ENCODE measurements at regions not wholly inside any gene's neighbourhood (a gene's known extent, or its start where the extent isn't known, plus 50 kb on each side); places are given as distances from the start of the nearest gene placed in this dataset.

DNA sequence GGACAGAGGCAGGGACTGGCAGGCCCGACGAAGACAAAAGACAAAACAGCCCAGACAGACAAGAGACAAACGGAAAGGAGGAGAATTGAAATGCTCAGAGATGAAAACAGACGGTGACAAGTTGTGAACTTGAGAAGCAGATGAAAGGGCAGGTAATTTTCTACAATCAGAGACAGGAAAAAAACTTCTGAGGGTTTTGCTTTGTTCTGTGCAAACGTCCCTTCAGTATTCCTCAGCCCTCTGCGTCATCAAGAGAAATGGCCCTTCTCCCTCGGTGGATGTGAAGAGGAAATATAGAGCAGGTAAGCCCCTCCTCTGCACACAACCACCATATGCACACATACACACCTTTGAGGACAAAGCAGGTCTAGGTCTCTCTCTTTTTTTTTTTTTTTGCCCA lies 206.6 kb downstream of the UACA start:
- no peaks in the 10 kb centered on the region for H3K36me3 ChIP-seq (ENCODE audit: control insufficient read depth in 2 of 2, insufficient read depth in 2 of 2, low read length in 2 of 2)
- peaks cover 0 to 3% of the 10 kb centered on the region in 2 donors for H3K27me3 ChIP-seq (ENCODE audit: control insufficient read depth in 2 of 2, insufficient read depth in 2 of 2, low read length in 2 of 2)
- H3K9me3 ChIP-seq (ENCODE audit: control insufficient read depth in 2 of 2, low read length in 2 of 2) = no peaks in the 10 kb centered on the region

DNA sequence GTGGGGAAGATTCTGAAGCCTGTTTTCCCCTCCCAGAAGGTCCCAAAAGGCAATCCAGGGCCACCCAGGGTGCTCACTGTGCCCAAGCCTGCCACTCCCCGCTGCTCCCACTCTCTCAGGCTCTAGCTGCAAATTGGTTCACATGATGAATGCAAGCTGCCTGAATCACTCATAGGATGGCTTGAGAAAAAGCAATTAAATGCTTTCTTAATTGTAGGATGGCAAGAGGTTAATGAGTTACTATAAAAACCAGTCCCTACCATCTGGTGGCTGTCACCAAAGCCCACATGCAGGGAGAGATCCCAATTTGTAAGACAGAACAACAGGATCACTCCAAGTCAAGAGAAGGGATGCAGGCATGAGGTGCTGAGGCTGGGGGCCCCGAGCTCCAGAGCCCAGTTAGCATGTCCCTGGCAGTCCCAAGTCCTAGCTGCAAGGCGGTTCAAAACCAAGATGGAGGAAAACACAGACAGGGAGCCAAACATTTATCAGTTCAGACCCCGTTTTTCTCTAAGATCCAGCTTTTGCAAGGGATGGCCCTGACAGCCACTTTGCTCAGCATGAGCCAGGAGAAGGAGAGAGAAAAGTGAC lies 207.1 kb downstream of the UACA start:
- Histone ChIP-seq H3K9me3 (ENCODE audit: control insufficient read depth in 2 of 2, low read length in 2 of 2) (no peaks in the 10 kb centered on the region), H3K4me3 (ENCODE audit: low read length in 2 of 2) (no peak overlapping the region), H3K9ac (ENCODE audit: low read depth in 1 of 2, low read length in 2 of 2) (no peak overlapping the region), H3K27me3 (ENCODE audit: control insufficient read depth in 2 of 2, insufficient read depth in 2 of 2, low read length in 2 of 2) (peaks cover 0 to 3% of the 10 kb centered on the region in 2 donors), H3K27ac (ENCODE audit: low read depth in 2 of 2, low read length in 2 of 2) (no peak overlapping the region), H3K4me1 (ENCODE audit: control insufficient read depth in 2 of 2, insufficient read depth in 2 of 2, low read length in 2 of 2) (peaks cover 0 to 8% of the 10 kb centered on the region in 2 donors), H3K36me3 (ENCODE audit: control insufficient read depth in 2 of 2, insufficient read depth in 2 of 2, low read length in 2 of 2) (no peaks in the 10 kb centered on the region)

More for the DNA sequence above, 206.6 kb downstream of the UACA start:
- peaks cover 0 to 8% of the 10 kb centered on the region in 2 donors for H3K4me1 ChIP-seq (ENCODE audit: control insufficient read depth in 2 of 2, insufficient read depth in 2 of 2, low read length in 2 of 2)
- no peak overlapping the region for H3K27ac ChIP-seq (ENCODE audit: low read depth in 2 of 2, low read length in 2 of 2)
- no peak overlapping the region for H3K9ac ChIP-seq (ENCODE audit: low read depth in 1 of 2, low read length in 2 of 2)
- H3K4me3 ChIP-seq (ENCODE audit: low read length in 2 of 2) = no peak overlapping the region

DNA sequence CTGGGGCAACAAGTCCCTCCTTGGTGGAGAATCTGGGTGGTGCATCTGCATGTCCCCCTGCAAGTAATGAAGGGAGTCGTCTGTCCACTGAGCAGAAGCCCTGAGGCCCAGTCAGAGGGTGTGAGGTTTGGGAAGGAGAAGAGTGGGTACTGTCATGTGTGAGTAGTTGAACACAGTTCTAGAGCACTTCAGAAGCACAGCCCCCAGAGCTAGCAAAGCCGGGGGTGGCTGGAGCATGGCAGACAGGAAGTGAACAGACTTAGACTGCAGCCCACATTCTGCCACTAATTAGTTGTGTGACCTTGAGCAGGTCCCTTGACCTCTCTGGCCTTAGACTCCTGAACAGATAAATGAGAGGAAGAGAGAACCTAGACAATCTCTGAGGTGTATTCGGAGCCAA lies 207.6 kb downstream of the UACA start:
- no peaks in the 10 kb centered on the region for H3K9me3 ChIP-seq (ENCODE audit: control insufficient read depth in 2 of 2, low read length in 2 of 2)
- H3K27me3 ChIP-seq (ENCODE audit: control insufficient read depth in 2 of 2, insufficient read depth in 2 of 2, low read length in 2 of 2) = peaks cover 0 to 3% of the 10 kb centered on the region in 2 donors
- H3K36me3 ChIP-seq (ENCODE audit: control insufficient read depth in 2 of 2, insufficient read depth in 2 of 2, low read length in 2 of 2) = no peaks in the 10 kb centered on the region
- H3K4me1 ChIP-seq (ENCODE audit: control insufficient read depth in 2 of 2, insufficient read depth in 2 of 2, low read length in 2 of 2) = peaks cover 0 to 8% of the 10 kb centered on the region in 2 donors
- H3K27ac ChIP-seq (ENCODE audit: low read depth in 2 of 2, low read length in 2 of 2) = no peak overlapping the region
- H3K9ac ChIP-seq (ENCODE audit: low read depth in 1 of 2, low read length in 2 of 2) = no peak overlapping the region
- H3K4me3 ChIP-seq (ENCODE audit: low read length in 2 of 2) = no peak overlapping the region

- H3K27me3 ChIP-seq (ENCODE audit: control insufficient read depth in 2 of 2, insufficient read depth in 2 of 2, low read length in 2 of 2) = no peaks in the 10 kb centered on the region
- no peaks in the 10 kb centered on the region for H3K4me1 ChIP-seq (ENCODE audit: control insufficient read depth in 2 of 2, insufficient read depth in 2 of 2, low read length in 2 of 2)
- H3K9ac ChIP-seq (ENCODE audit: low read depth in 1 of 2, low read length in 2 of 2) = no peak overlapping the region
- H3K9me3 ChIP-seq (ENCODE audit: control insufficient read depth in 2 of 2, low read length in 2 of 2) = no peaks in the 10 kb centered on the region
- no peaks in the 10 kb centered on the region for H3K36me3 ChIP-seq (ENCODE audit: control insufficient read depth in 2 of 2, insufficient read depth in 2 of 2, low read length in 2 of 2)
- no peak overlapping the region for H3K4me3 ChIP-seq (ENCODE audit: low read length in 2 of 2)
- no peak overlapping the region for H3K27ac ChIP-seq (ENCODE audit: low read depth in 2 of 2, low read length in 2 of 2)
Measured at GRCh38 chr15:70547846-70548487, 215.4 kb downstream of the UACA start.

GRCh38 chr15:70545526-70545925 lies 217.8 kb downstream of the UACA start:
- H3K9ac ChIP-seq (ENCODE audit: low read depth in 1 of 2, low read length in 2 of 2) = no peak overlapping the region
- no peak overlapping the region for H3K27ac ChIP-seq (ENCODE audit: low read depth in 2 of 2, low read length in 2 of 2)
- no peaks in the 10 kb centered on the region for H3K4me1 ChIP-seq (ENCODE audit: control insufficient read depth in 2 of 2, insufficient read depth in 2 of 2, low read length in 2 of 2)
- no peak overlapping the region for H3K4me3 ChIP-seq (ENCODE audit: low read length in 2 of 2)
- no peaks in the 10 kb centered on the region for H3K9me3 ChIP-seq (ENCODE audit: control insufficient read depth in 2 of 2, low read length in 2 of 2)
- H3K27me3 ChIP-seq (ENCODE audit: control insufficient read depth in 2 of 2, insufficient read depth in 2 of 2, low read length in 2 of 2) = no peaks in the 10 kb centered on the region
- H3K36me3 ChIP-seq (ENCODE audit: control insufficient read depth in 2 of 2, insufficient read depth in 2 of 2, low read length in 2 of 2) = no peaks in the 10 kb centered on the region

DNA sequence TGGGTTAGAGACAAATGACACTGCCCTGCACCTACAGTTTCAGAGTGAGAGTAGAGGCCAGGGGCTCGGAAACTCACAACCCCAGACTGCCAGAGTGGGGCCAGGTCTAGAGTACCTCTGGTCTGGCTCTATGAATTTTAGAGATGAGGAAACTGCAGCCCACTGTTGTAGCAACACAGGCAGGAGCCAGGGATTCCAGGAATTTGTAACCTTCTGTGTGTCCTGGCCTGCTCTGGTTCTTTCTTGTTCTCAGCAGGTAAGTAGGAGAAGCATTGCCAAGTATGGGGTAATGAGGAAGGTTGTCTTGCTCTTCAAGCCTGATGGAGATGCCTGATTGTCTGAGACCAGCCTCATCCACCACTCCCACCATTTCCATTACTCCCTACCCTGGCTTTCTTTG lies 221.8 kb downstream of the UACA start:
- H3K4me1 ChIP-seq (ENCODE audit: control insufficient read depth in 2 of 2, insufficient read depth in 2 of 2, low read length in 2 of 2) = no peaks in the 10 kb centered on the region
- H3K36me3 ChIP-seq (ENCODE audit: control insufficient read depth in 2 of 2, insufficient read depth in 2 of 2, low read length in 2 of 2) = no peaks in the 10 kb centered on the region
- H3K27ac ChIP-seq (ENCODE audit: low read depth in 2 of 2, low read length in 2 of 2) = no peak overlapping the region
- no peak overlapping the region for H3K9ac ChIP-seq (ENCODE audit: low read depth in 1 of 2, low read length in 2 of 2)
- H3K4me3 ChIP-seq (ENCODE audit: low read length in 2 of 2) = no peak overlapping the region
- no peaks in the 10 kb centered on the region for H3K27me3 ChIP-seq (ENCODE audit: control insufficient read depth in 2 of 2, insufficient read depth in 2 of 2, low read length in 2 of 2)
- H3K9me3 ChIP-seq (ENCODE audit: control insufficient read depth in 2 of 2, low read length in 2 of 2) = no peaks in the 10 kb centered on the region

- Histone ChIP-seq H3K27ac (ENCODE audit: low read depth in 2 of 2, low read length in 2 of 2) (no peak overlapping the region), H3K27me3 (ENCODE audit: control insufficient read depth in 2 of 2, insufficient read depth in 2 of 2, low read length in 2 of 2) (no peaks in the 10 kb centered on the region), H3K9ac (ENCODE audit: low read depth in 1 of 2, low read length in 2 of 2) (no peak overlapping the region)
Measured at GRCh38 chr15:70539912-70540530, 223.3 kb downstream of the UACA start.

GRCh38 chr15:70539409-70539808 lies 223.9 kb downstream of the UACA start:
- H3K4me3 ChIP-seq (ENCODE audit: low read length in 2 of 2) = no peak overlapping the region
- H3K9ac ChIP-seq (ENCODE audit: low read depth in 1 of 2, low read length in 2 of 2) = no peak overlapping the region
- peaks cover 0 to 6% of the 10 kb centered on the region in 2 donors for H3K4me1 ChIP-seq (ENCODE audit: control insufficient read depth in 2 of 2, insufficient read depth in 2 of 2, low read length in 2 of 2)
- H3K9me3 ChIP-seq (ENCODE audit: control insufficient read depth in 2 of 2, low read length in 2 of 2) = no peaks in the 10 kb centered on the region
- H3K36me3 ChIP-seq (ENCODE audit: control insufficient read depth in 2 of 2, insufficient read depth in 2 of 2, low read length in 2 of 2) = no peaks in the 10 kb centered on the region
- H3K27me3 ChIP-seq (ENCODE audit: control insufficient read depth in 2 of 2, insufficient read depth in 2 of 2, low read length in 2 of 2) = no peaks in the 10 kb centered on the region
- no peak overlapping the region for H3K27ac ChIP-seq (ENCODE audit: low read depth in 2 of 2, low read length in 2 of 2)

More at GRCh38 chr15:70539912-70540530, 223.3 kb downstream of the UACA start:
- Histone ChIP-seq H3K4me1 (ENCODE audit: control insufficient read depth in 2 of 2, insufficient read depth in 2 of 2, low read length in 2 of 2) (peaks cover 0 to 6% of the 10 kb centered on the region in 2 donors), H3K4me3 (ENCODE audit: low read length in 2 of 2) (no peak overlapping the region), H3K9me3 (ENCODE audit: control insufficient read depth in 2 of 2, low read length in 2 of 2) (no peaks in the 10 kb centered on the region), H3K36me3 (ENCODE audit: control insufficient read depth in 2 of 2, insufficient read depth in 2 of 2, low read length in 2 of 2) (no peaks in the 10 kb centered on the region)

- no peak overlapping the region for H3K27ac ChIP-seq (ENCODE audit: low read depth in 2 of 2, low read length in 2 of 2)
- no peaks in the 10 kb centered on the region for H3K9me3 ChIP-seq (ENCODE audit: control insufficient read depth in 2 of 2, low read length in 2 of 2)
- no peak overlapping the region for H3K9ac ChIP-seq (ENCODE audit: low read depth in 1 of 2, low read length in 2 of 2)
- peaks cover 0 to 6% of the 10 kb centered on the region in 2 donors for H3K4me1 ChIP-seq (ENCODE audit: control insufficient read depth in 2 of 2, insufficient read depth in 2 of 2, low read length in 2 of 2)
- no peaks in the 10 kb centered on the region for H3K36me3 ChIP-seq (ENCODE audit: control insufficient read depth in 2 of 2, insufficient read depth in 2 of 2, low read length in 2 of 2)
- H3K4me3 ChIP-seq (ENCODE audit: low read length in 2 of 2) = no peak overlapping the region
- H3K27me3 ChIP-seq (ENCODE audit: control insufficient read depth in 2 of 2, insufficient read depth in 2 of 2, low read length in 2 of 2) = no peaks in the 10 kb centered on the region
Measured at GRCh38 chr15:70538278-70538677, 225.1 kb downstream of the UACA start.

- H3K9ac ChIP-seq (ENCODE audit: low read depth in 1 of 2, low read length in 2 of 2) = no peak overlapping the region
- H3K36me3 ChIP-seq (ENCODE audit: control insufficient read depth in 2 of 2, insufficient read depth in 2 of 2, low read length in 2 of 2) = no peaks in the 10 kb centered on the region
- H3K9me3 ChIP-seq (ENCODE audit: control insufficient read depth in 2 of 2, low read length in 2 of 2) = no peaks in the 10 kb centered on the region
- no peak overlapping the region for H3K4me3 ChIP-seq (ENCODE audit: low read length in 2 of 2)
- H3K4me1 ChIP-seq (ENCODE audit: control insufficient read depth in 2 of 2, insufficient read depth in 2 of 2, low read length in 2 of 2) = peaks cover 0 to 6% of the 10 kb centered on the region in 2 donors
- H3K27ac ChIP-seq (ENCODE audit: low read depth in 2 of 2, low read length in 2 of 2) = no peak overlapping the region
- no peaks in the 10 kb centered on the region for H3K27me3 ChIP-seq (ENCODE audit: control insufficient read depth in 2 of 2, insufficient read depth in 2 of 2, low read length in 2 of 2)
Measured at GRCh38 chr15:70535955-70536338, 227.4 kb downstream of the UACA start.

All from mucosa of rectum (tissue), 2 donors.